RWPE2 (cell line): ENCODE measurements at regions not wholly inside any gene's neighbourhood (a gene's known extent, or its start where the extent isn't known, plus 50 kb on each side); places are given as distances from the start of the nearest gene placed in this dataset.
A peak's percentile ranks its signal among the peaks of the same experiment; 100 is the strongest.

ENCODE experiments used
- ATAC-seq: fragments of 200-7000 bp; cut with Tn5 transposase; 3 replicates; pipeline ENCODE4 v1.9.1; 2021; ENCODE audit warnings: low read depth
- DNase-seq: peaks from one replicate; pipeline ENCODE4 v3.0.0-alpha.2; 2020; ENCODE audit warnings: low spot score
- H3K27ac ChIP-seq: fragments of 450-650 bp; 2 replicates; pipeline ENCODE4 v1.5.1; 2017; ENCODE audit warnings: mild to moderate bottlenecking; ENCODE audit not compliant: poor library complexity, severe bottlenecking
- H3K27me3 ChIP-seq: fragments of 250-450 bp; sonication (Bioruptor Pico); 2 replicates; pipeline ENCODE4 v1.5.1; 2021; ENCODE audit warnings: mild to moderate bottlenecking, moderate library complexity; ENCODE audit not compliant: insufficient read depth, poor library complexity, severe bottlenecking
- H3K36me3 ChIP-seq: fragments of 250-450 bp; sonication (Bioruptor Pico); 2 replicates; pipeline ENCODE4 v1.5.1; 2020; ENCODE audit warnings: low read depth, mild to moderate bottlenecking, moderate library complexity
- H3K4me1 ChIP-seq: fragments of 250-450 bp; sonication (Bioruptor Pico); 2 replicates; pipeline ENCODE4 v1.5.1; 2021; ENCODE audit warnings: mild to moderate bottlenecking, moderate library complexity; ENCODE audit not compliant: insufficient read depth, poor library complexity, severe bottlenecking
- H3K4me3 ChIP-seq: fragments of 250-450 bp; sonication (Bioruptor Pico); 2 replicates; pipeline ENCODE4 v1.5.1; 2021; ENCODE audit warnings: mild to moderate bottlenecking, moderate library complexity; ENCODE audit not compliant: severe bottlenecking
- H3K9me3 ChIP-seq: fragments of 250-450 bp; sonication (Bioruptor Pico); 2 replicates; pipeline ENCODE4 v1.5.1; 2021; ENCODE audit warnings: mild to moderate bottlenecking, moderate library complexity; ENCODE audit not compliant: severe bottlenecking
- CTCF ChIP-seq: fragments of 450-650 bp; IDR thresholded peaks from one replicate; pipeline ENCODE4 v1.5.1; 2017; ENCODE audit warnings: mild to moderate bottlenecking, moderate library complexity; ENCODE audit not compliant: poor library complexity, severe bottlenecking

GRCh38 chr20:22744341-22745193, 160.2 kb upstream of the FOXA2 start:
- H3K36me3 ChIP-seq = no peaks in the 10 kb centered on the region
- no peaks in the 10 kb centered on the region for H3K9me3 ChIP-seq
- no peak for TF ChIP-seq CTCF
- H3K27ac ChIP-seq = peak overlapping the region; percentile 75
- DNase-seq = no peak
- peak; percentile 88 for ATAC-seq
- no peak overlapping the region for H3K4me3 ChIP-seq
- peaks cover 25% of the 10 kb centered on the region for H3K4me1 ChIP-seq
- H3K27me3 ChIP-seq = no peaks in the 10 kb centered on the region

- Histone ChIP-seq H3K4me3 (no peak overlapping the region), H3K27ac (peak overlapping the region; percentile 75), H3K9me3 (no peaks in the 10 kb centered on the region), H3K27me3 (no peaks in the 10 kb centered on the region), H3K36me3 (no peaks in the 10 kb centered on the region), H3K4me1 (peaks cover 25% of the 10 kb centered on the region)
- DNase-seq = no peak
- TF ChIP-seq CTCF = no peak
- ATAC-seq = no peak
Measured at GRCh38 chr20:22745194-22745500, 160.8 kb upstream of the FOXA2 start.

- Histone ChIP-seq H3K27me3 (no peaks in the 10 kb centered on the region), H3K27ac (no peak overlapping the region), H3K4me3 (no peak overlapping the region), H3K36me3 (no peaks in the 10 kb centered on the region), H3K9me3 (no peaks in the 10 kb centered on the region), H3K4me1 (peaks cover 25% of the 10 kb centered on the region)
- TF ChIP-seq CTCF = no peak
- DNase-seq (no peak), ATAC-seq (no peak)
Measured at GRCh38 chr20:22746957-22747356, 162.6 kb upstream of the FOXA2 start.

- Histone ChIP-seq H3K4me1 (no peaks in the 10 kb centered on the region), H3K36me3 (no peaks in the 10 kb centered on the region), H3K9me3 (no peaks in the 10 kb centered on the region), H3K27ac (no peak overlapping the region), H3K27me3 (no peaks in the 10 kb centered on the region), H3K4me3 (no peak overlapping the region)
- no peak for ATAC-seq
- no peak for DNase-seq
- no peak for TF ChIP-seq CTCF
Measured at GRCh38 chr20:22752324-22752723, 168.0 kb upstream of the FOXA2 start.
